HG02642 (cell line): ENCODE measurements at regions not wholly inside any gene's neighbourhood (a gene's known extent, or its start where the extent isn't known, plus 50 kb on each side); places are given as distances from the start of the nearest gene placed in this dataset.

Experiments
- ATAC-seq: cut with Tn5 transposase; IDR thresholded peaks from one replicate; pipeline ENCODE4 v1.9.1; 2021; ENCODE audit warnings: mild to moderate bottlenecking; ENCODE audit not compliant: unreplicated experiment, poor library complexity

- no peak for ATAC-seq
Observed at GRCh38 chr2:153047220-153047619, 328.8 kb downstream of the ARL6IP6 start.

- ATAC-seq = no peak
Observed at GRCh38 chr2:153043385-153043784, 325.0 kb downstream of the ARL6IP6 start.

GRCh38 chr2:153028626-153029025 lies 310.2 kb downstream of the ARL6IP6 start:
- no peak for ATAC-seq

- no peak for ATAC-seq
Observed at GRCh38 chr2:153027533-153027932, 309.1 kb downstream of the ARL6IP6 start.

GRCh38 chr2:153020201-153020600 lies 301.8 kb downstream of the ARL6IP6 start:
- no peak for ATAC-seq

- ATAC-seq = no peak
Observed at GRCh38 chr2:153005071-153005730, 286.8 kb downstream of the ARL6IP6 start.

GRCh38 chr2:153004627-153005026 lies 286.2 kb downstream of the ARL6IP6 start:
- ATAC-seq = no peak

- no peak for ATAC-seq
Observed at GRCh38 chr2:152974146-152974545, 255.7 kb downstream of the ARL6IP6 start.

- ATAC-seq = no peak
Observed at GRCh38 chr2:152971685-152972084, 253.3 kb downstream of the ARL6IP6 start.

- no peak for ATAC-seq
Observed at GRCh38 chr2:152962446-152962845, 244.0 kb downstream of the ARL6IP6 start.

GRCh38 chr2:152961351-152961750 lies 242.9 kb downstream of the ARL6IP6 start:
- ATAC-seq = no peak

- no peak for ATAC-seq
Observed at GRCh38 chr2:152950126-152950525, 231.7 kb downstream of the ARL6IP6 start.

- ATAC-seq = no peak
Observed at GRCh38 chr2:152944099-152944498, 225.7 kb downstream of the ARL6IP6 start.

GRCh38 chr2:152942940-152943440 lies 224.6 kb downstream of the ARL6IP6 start:
- ATAC-seq = no peak

GRCh38 chr2:152930501-152930900 lies 212.1 kb downstream of the ARL6IP6 start:
- ATAC-seq = no peak

GRCh38 chr2:152929628-152930027 lies 211.2 kb downstream of the ARL6IP6 start:
- no peak for ATAC-seq

- peak; percentile 93 for ATAC-seq
Observed at GRCh38 chr2:152925547-152926448, 207.4 kb downstream of the ARL6IP6 start.

GRCh38 chr2:152924722-152925121 lies 206.3 kb downstream of the ARL6IP6 start:
- ATAC-seq = no peak

GRCh38 chr2:152924219-152924618 lies 205.8 kb downstream of the ARL6IP6 start:
- ATAC-seq = no peak

GRCh38 chr2:152920846-152921245 lies 202.4 kb downstream of the ARL6IP6 start:
- no peak for ATAC-seq

- no peak for ATAC-seq
Observed at GRCh38 chr2:152910970-152911369, 192.6 kb downstream of the ARL6IP6 start.
